ENCODE measurements at regions not wholly inside any gene's neighbourhood (a gene's known extent, or its start where the extent isn't known, plus 50 kb on each side); places are given as distances from the start of the nearest gene placed in this dataset.

DNA sequence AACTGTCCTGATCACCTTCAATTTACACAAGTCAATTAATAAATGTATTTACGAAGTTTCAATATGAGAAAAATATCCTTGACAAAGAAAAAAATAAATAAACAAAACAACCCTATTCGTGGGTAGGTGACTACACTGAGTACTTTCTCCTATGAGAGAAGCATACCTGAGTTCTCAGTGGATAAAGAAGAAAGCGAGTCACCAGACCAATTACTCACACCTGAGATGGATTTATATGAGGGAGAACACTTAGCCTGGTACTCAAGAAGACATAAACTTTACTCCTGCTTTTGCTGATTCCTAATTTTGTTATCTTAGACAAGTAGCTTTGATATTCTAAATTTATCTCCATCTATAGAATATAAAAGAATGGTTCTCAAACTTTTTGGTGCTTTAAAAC, 735.2 kb upstream of the ANO3 start:
- TF ChIP-seq YY1 (IDR thresholded peaks at IDR 0.05; ENCODE audit: insufficient read depth, insufficient read length) (no peak), ZNF274 (IDR thresholded peaks at IDR 0.05; ENCODE audit: low read depth, low read length) (no peak)

Measured in NT2/D1 (cell line).